Mucosa of descending colon (tissue), 3 donors: ENCODE measurements at regions not wholly inside any gene's neighbourhood (a gene's known extent, or its start where the extent isn't known, plus 50 kb on each side); places are given as distances from the start of the nearest gene placed in this dataset.

Source experiments
- ATAC-seq: fragments of 200-7000 bp; cut with Tn5 transposase; one replicate; pipeline ENCODE4 v1.9.1; 2020; ENCODE audit warnings: mild to moderate bottlenecking, moderate library complexity
- DNase-seq, 3 donors: peaks; one replicate each; pipeline ENCODE4 v3.0.0-alpha.2; 2020
- H3K36me3 ChIP-seq: fragments of 200-600 bp; one replicate; pipeline ENCODE4 v1.8.0; 2021; ENCODE audit warnings: low read depth, mild to moderate bottlenecking
- H3K4me1 ChIP-seq: fragments of 200-600 bp; one replicate; pipeline ENCODE4 v1.8.0; 2021; ENCODE audit warnings: low read depth, mild to moderate bottlenecking
- H3K4me3 ChIP-seq: fragments of 200-600 bp; one replicate; pipeline ENCODE4 v1.8.0; 2021; ENCODE audit warnings: mild to moderate bottlenecking
- H3K9me3 ChIP-seq: fragments of 200-600 bp; one replicate; pipeline ENCODE4 v1.8.0; 2021; ENCODE audit warnings: mild to moderate bottlenecking
- CTCF ChIP-seq: fragments of 200-600 bp; IDR thresholded peaks from one replicate; pipeline ENCODE4 v1.8.0; 2022; ENCODE audit warnings: antibody characterized with exemption, mild to moderate bottlenecking
- intact Hi-C, 2 donors: fragments of 100-400 bp; cut with DNase I in 1 of 2; cut with micrococcal nuclease in 1 of 2; formaldehyde crosslinking; loops; one replicate each; pipeline versions ENCODE4 v1.11.0 to v1.11.1; 2022; cut with DNase I, micrococcal nuclease
- donor health status: DM: no; HTN: no; CAD: no; lungs with moderate emphysema.
- donor health status: DM: no; HTN: no; CAD: no.
- donor health status: DM: no; HTN: yes; CAD: no.

GRCh38 chr5:54667136-54667535 is 149.6 kb downstream of the SNX18 start:
- no peak for DNase-seq
- Histone ChIP-seq H3K9me3 (no peaks in the 10 kb centered on the region), H3K36me3 (no peaks in the 10 kb centered on the region), H3K4me3 (no peak overlapping the region), H3K4me1 (no peaks in the 10 kb centered on the region)
- no peak for ATAC-seq
- intact Hi-C loops: no loop called here
- no peak for TF ChIP-seq CTCF

GRCh38 chr5:54663866-54664265 is 146.3 kb downstream of the SNX18 start:
- intact Hi-C loops: no loop called here
- ATAC-seq: peak; percentile 26
- no peaks in the 10 kb centered on the region for H3K4me1 ChIP-seq
- no peaks in the 10 kb centered on the region for H3K36me3 ChIP-seq
- no peak overlapping the region for H3K4me3 ChIP-seq
- peak in 1 of 3 donors; percentile 30 for DNase-seq
- TF ChIP-seq CTCF: no peak
- no peaks in the 10 kb centered on the region for H3K9me3 ChIP-seq

GRCh38 chr5:54661111-54661510 is 143.6 kb downstream of the SNX18 start:
- Histone ChIP-seq H3K36me3 (no peaks in the 10 kb centered on the region), H3K9me3 (no peaks in the 10 kb centered on the region), H3K4me1 (no peaks in the 10 kb centered on the region), H3K4me3 (no peak overlapping the region)
- no peak for ATAC-seq
- intact Hi-C loops: no loop called here
- TF ChIP-seq CTCF: no peak
- DNase-seq: no peak

- no peak for TF ChIP-seq CTCF
- Histone ChIP-seq H3K36me3 (no peaks in the 10 kb centered on the region), H3K4me3 (no peak overlapping the region), H3K9me3 (no peaks in the 10 kb centered on the region), H3K4me1 (no peaks in the 10 kb centered on the region)
- DNase-seq (no peak), ATAC-seq (no peak)
- intact Hi-C loops: no loop called here
Observed at GRCh38 chr5:54659700-54660131, 142.2 kb downstream of the SNX18 start.

- Histone ChIP-seq H3K36me3 (no peaks in the 10 kb centered on the region), H3K4me3 (no peak overlapping the region), H3K9me3 (no peaks in the 10 kb centered on the region), H3K4me1 (no peaks in the 10 kb centered on the region)
- intact Hi-C loops: no loop called here
- no peak for TF ChIP-seq CTCF
- DNase-seq (no peak), ATAC-seq (no peak)
Observed at GRCh38 chr5:54658010-54658409, 140.5 kb downstream of the SNX18 start.

- no peak for TF ChIP-seq CTCF
- ATAC-seq (no peak), DNase-seq (no peak)
- no peaks in the 10 kb centered on the region for H3K4me1 ChIP-seq
- H3K4me3 ChIP-seq: no peak overlapping the region
- no peaks in the 10 kb centered on the region for H3K9me3 ChIP-seq
- H3K36me3 ChIP-seq: no peaks in the 10 kb centered on the region
- intact Hi-C loops: no loop called here
Observed at GRCh38 chr5:54656261-54656728, 138.7 kb downstream of the SNX18 start.
